ENCODE measurements at regions not wholly inside any gene's neighbourhood (a gene's known extent, or its start where the extent isn't known, plus 50 kb on each side); places are given as distances from the start of the nearest gene placed in this dataset.

GRCh38 chr1:222399197-222399596 is 148.7 kb downstream of the HHIPL2 start:
- TF ChIP-seq, protein P1, sequence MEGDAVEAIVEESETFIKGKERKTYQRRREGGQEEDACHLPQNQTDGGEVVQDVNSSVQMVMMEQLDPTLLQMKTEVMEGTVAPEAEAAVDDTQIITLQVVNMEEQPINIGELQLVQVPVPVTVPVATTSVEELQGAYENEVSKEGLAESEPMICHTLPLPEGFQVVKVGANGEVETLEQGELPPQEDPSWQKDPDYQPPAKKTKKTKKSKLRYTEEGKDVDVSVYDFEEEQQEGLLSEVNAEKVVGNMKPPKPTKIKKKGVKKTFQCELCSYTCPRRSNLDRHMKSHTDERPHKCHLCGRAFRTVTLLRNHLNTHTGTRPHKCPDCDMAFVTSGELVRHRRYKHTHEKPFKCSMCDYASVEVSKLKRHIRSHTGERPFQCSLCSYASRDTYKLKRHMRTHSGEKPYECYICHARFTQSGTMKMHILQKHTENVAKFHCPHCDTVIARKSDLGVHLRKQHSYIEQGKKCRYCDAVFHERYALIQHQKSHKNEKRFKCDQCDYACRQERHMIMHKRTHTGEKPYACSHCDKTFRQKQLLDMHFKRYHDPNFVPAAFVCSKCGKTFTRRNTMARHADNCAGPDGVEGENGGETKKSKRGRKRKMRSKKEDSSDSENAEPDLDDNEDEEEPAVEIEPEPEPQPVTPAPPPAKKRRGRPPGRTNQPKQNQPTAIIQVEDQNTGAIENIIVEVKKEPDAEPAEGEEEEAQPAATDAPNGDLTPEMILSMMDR (IDR thresholded peaks at IDR 0.05), result no peak
- no peak for TF ChIP-seq POLR2A (IDR thresholded peaks at IDR 0.05)
- TF ChIP-seq POLR2AphosphoS5 (IDR thresholded peaks at IDR 0.05), result no peak
